Heart left ventricle (tissue), 13 donors: ENCODE measurements at regions not wholly inside any gene's neighbourhood (a gene's known extent, or its start where the extent isn't known, plus 50 kb on each side); places are given as distances from the start of the nearest gene placed in this dataset.

Source experiments
- POLR2A ChIP-seq, 2 donors: fragments of 450-650 bp; IDR thresholded peaks; one replicate each; pipeline ENCODE4 v1.6.1; 2017; ENCODE audit warnings: antibody characterized with exemption in 2 of 2, mild to moderate bottlenecking in 2 of 2, moderate library complexity in 2 of 2
- TF ChIP-seq, protein P1 (sequence below), 12 donors: fragments of 200-600 bp; sonication (generic) in 4 of 12; IDR thresholded peaks; one replicate each; pipeline versions ENCODE4 v1.5.0 to v1.8.0; 2018 to 2022; ENCODE audit warnings: antibody characterized with exemption in 12 of 12, mild to moderate bottlenecking in 5 of 12
- donor health status: ischemic (EF 13 %, LVEDD 7.1; RV severe dilation, severe dysfunction).
- donor health status: DM: no; HTN: yes; CAD: no.
- donor health status: DM: no; HTN: no; CAD: no.
- donor health status: ischemic (EF 25% LVEDD 6.9; RV normal size, moderate dysfunction).
- donor health status: ischemic (EF 25% LVEDD 5.7; RV mildly dilated, moderate dysfunction).
- donor health status: ischemic (EF 35%, LVEDD 5.7; RV mildly dilated, moderate dysfunction).
- donor health status: nonischemic (EF 11% LVEDD 7.7; RV severe dilation, severe dysfunction).
- donor health status: DM: yes; HTN: yes; CAD: no.
- donor health status: PGD.
- donor health status: ischemic (EF 29% LVEDD 5.4; RV normal size, mild dysfunction).
- donor health status: nonischemic (EF 23%, LVEDD 6.1; RV moderate dilation, normal function).

DNA sequence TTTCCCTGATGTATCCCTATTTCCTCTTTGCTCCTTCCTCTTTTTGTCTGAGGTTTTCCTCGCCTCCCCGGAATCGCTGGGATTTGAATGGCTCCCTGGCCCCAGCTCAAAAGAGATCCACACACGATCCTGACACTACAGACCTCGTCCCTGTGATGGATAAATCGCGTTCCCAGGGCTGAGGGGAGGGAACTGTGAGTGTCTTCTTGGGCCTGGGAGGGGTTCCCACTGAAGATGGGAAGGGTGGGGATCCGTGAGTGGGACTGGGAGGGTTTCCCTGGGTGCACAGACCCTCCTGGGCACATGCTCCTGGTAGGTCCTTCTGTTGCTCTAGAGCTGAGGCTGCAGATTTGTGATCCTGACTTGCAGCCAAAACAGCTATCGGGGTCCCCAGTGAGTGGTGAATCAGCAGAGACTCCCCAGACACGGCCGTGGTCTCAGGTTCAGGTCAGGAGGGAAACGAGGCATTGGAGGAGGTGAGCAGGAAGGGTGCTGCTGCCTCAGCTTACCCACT lies 591.0 kb downstream of the PTPRU start:
- TF ChIP-seq, protein P1, sequence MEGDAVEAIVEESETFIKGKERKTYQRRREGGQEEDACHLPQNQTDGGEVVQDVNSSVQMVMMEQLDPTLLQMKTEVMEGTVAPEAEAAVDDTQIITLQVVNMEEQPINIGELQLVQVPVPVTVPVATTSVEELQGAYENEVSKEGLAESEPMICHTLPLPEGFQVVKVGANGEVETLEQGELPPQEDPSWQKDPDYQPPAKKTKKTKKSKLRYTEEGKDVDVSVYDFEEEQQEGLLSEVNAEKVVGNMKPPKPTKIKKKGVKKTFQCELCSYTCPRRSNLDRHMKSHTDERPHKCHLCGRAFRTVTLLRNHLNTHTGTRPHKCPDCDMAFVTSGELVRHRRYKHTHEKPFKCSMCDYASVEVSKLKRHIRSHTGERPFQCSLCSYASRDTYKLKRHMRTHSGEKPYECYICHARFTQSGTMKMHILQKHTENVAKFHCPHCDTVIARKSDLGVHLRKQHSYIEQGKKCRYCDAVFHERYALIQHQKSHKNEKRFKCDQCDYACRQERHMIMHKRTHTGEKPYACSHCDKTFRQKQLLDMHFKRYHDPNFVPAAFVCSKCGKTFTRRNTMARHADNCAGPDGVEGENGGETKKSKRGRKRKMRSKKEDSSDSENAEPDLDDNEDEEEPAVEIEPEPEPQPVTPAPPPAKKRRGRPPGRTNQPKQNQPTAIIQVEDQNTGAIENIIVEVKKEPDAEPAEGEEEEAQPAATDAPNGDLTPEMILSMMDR (IDR thresholded peaks at IDR 0.05) = no peak
- no peak for TF ChIP-seq POLR2A (IDR thresholded peaks at IDR 0.05)
